ENCODE measurements at regions not wholly inside any gene's neighbourhood (a gene's known extent, or its start where the extent isn't known, plus 50 kb on each side); places are given as distances from the start of the nearest gene placed in this dataset.
"Not testable (repeated sequence)": the region's sequence is repeated elsewhere in the genome, so short reads cannot be mapped to it uniquely, and the experiment has no call there.

DNA sequence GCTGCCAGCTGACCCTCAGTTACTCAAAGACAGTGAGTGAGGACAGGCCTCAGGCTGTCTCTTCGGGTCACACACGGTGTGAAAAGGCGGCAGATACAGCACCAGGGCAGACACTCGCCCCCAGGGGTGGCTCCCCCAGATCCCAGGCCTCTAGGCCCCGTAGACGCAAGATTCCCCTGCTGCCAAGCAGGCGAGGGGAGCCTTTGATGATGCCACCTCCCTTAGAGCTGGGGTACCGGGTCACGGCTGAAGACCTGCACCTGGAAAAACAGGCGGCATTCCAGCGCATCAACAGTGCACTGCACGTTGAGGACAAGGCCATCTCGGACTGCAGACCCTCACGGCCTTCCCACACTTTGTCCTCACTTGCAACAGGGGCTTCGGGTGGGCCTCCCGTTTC, 147.5 kb upstream of the C1QTNF3 start:
- TF ChIP-seq, protein P1, sequence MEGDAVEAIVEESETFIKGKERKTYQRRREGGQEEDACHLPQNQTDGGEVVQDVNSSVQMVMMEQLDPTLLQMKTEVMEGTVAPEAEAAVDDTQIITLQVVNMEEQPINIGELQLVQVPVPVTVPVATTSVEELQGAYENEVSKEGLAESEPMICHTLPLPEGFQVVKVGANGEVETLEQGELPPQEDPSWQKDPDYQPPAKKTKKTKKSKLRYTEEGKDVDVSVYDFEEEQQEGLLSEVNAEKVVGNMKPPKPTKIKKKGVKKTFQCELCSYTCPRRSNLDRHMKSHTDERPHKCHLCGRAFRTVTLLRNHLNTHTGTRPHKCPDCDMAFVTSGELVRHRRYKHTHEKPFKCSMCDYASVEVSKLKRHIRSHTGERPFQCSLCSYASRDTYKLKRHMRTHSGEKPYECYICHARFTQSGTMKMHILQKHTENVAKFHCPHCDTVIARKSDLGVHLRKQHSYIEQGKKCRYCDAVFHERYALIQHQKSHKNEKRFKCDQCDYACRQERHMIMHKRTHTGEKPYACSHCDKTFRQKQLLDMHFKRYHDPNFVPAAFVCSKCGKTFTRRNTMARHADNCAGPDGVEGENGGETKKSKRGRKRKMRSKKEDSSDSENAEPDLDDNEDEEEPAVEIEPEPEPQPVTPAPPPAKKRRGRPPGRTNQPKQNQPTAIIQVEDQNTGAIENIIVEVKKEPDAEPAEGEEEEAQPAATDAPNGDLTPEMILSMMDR (IDR thresholded peaks at IDR 0.05), result not testable (repeated sequence)
- TF ChIP-seq POLR2A (IDR thresholded peaks at IDR 0.05), result not testable (repeated sequence)

All from right lobe of liver (tissue), 4 donors.